Heart left ventricle (tissue), 13 donors: ENCODE measurements at regions not wholly inside any gene's neighbourhood (a gene's known extent, or its start where the extent isn't known, plus 50 kb on each side); places are given as distances from the start of the nearest gene placed in this dataset.

Experiments used
- CTCF ChIP-seq, 12 donors: fragments of 200-600 bp; sonication (generic) in 4 of 12; IDR thresholded peaks; one replicate each; pipeline versions ENCODE4 v1.5.0 to v1.8.0; 2018 to 2022; ENCODE audit warnings: antibody characterized with exemption in 12 of 12, mild to moderate bottlenecking in 5 of 12
- POLR2A ChIP-seq, 2 donors: fragments of 450-650 bp; IDR thresholded peaks; one replicate each; pipeline ENCODE4 v1.6.1; 2017; ENCODE audit warnings: antibody characterized with exemption in 2 of 2, mild to moderate bottlenecking in 2 of 2, moderate library complexity in 2 of 2
- donor health status: ischemic (EF 13 %, LVEDD 7.1; RV severe dilation, severe dysfunction).
- donor health status: DM: no; HTN: yes; CAD: no.
- donor health status: DM: no; HTN: no; CAD: no.
- donor health status: ischemic (EF 25% LVEDD 6.9; RV normal size, moderate dysfunction).
- donor health status: ischemic (EF 25% LVEDD 5.7; RV mildly dilated, moderate dysfunction).
- donor health status: ischemic (EF 35%, LVEDD 5.7; RV mildly dilated, moderate dysfunction).
- donor health status: nonischemic (EF 11% LVEDD 7.7; RV severe dilation, severe dysfunction).
- donor health status: DM: yes; HTN: yes; CAD: no.
- donor health status: PGD.
- donor health status: ischemic (EF 29% LVEDD 5.4; RV normal size, mild dysfunction).
- donor health status: nonischemic (EF 23%, LVEDD 6.1; RV moderate dilation, normal function).

GRCh38 chr1:94597701-94598100 lies 56.1 kb upstream of the F3 start:
- TF ChIP-seq CTCF (IDR thresholded peaks at IDR 0.05) (no peak), POLR2A (IDR thresholded peaks at IDR 0.05) (no peak)
